ENCODE measurements at regions not wholly inside any gene's neighbourhood (a gene's known extent, or its start where the extent isn't known, plus 50 kb on each side); places are given as distances from the start of the nearest gene placed in this dataset.

DNA sequence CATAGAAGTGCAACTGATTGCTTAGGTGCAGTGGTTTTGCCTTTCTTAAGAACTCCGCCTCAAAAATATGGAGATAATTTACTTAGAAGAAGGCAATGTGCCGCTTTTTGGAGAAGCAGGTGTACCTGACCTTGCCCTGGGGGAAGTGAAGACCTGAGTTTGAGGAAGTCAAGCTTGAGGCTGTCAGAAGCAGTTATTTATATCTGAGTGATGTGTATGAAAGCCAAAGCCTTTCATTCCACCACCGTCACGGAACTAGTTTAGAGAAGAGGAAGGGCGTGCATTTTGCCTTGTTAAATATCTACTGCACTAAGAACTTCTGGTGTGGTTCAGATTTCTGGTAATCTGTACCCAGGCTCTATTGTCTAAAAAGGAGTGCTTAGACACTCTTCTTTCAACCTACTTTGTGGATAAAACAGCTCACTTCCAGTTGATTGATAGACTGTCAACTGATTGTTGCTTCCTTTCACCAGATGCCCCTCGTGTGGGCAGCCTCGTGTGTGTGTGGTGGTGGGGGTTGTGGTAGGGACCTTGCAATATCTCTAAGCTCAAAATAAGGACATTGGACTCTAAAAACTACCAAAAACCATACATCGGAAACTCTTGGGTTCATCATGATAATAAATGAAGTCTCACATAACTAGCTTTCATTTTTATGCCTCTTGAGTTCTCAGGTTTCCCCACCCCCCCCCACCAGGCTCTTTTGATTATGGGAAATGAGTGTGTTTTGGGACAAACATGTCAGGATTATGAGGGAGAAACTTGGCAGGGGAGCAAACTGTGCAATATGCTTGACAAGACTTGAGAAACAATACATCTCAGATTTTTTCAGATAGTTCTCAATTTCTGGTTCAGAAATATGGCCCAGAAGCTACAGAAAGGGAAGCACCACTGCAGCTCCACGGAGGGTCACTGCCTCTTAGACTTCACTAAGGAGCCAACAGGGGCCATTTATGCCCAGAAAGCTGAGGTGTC, 78.6 kb downstream of the ARF6 start:
- no peak for DNase-seq (ENCODE audit: low read depth)

DNA sequence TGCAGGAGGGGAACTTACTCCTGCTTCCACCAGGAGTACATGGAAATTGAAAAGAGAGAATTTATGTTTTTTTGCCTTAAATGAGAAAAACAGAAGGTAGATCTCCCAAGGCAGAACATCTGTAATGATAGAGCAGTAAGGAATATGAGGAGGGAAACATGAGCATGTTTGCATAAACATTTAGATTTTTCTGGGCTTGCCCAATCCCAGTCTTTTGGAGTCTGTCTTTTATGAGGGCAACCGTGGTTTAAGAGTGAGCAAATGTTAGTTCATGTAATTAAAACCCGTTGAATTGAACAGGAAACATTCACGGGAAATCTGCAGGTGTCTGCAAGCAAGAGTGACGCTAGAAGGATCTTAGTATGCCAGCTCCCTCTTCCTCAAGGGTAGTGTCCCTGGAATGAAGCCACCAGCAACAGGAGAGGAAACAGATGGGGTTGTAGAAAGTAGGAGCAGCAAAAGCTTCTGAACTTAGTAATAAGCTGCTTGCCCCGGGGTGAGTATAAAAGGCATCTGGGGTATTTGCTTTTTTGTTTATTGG, 79.3 kb downstream of the ARF6 start:
- peak; percentile 61 for DNase-seq (ENCODE audit: low read depth)

DNA sequence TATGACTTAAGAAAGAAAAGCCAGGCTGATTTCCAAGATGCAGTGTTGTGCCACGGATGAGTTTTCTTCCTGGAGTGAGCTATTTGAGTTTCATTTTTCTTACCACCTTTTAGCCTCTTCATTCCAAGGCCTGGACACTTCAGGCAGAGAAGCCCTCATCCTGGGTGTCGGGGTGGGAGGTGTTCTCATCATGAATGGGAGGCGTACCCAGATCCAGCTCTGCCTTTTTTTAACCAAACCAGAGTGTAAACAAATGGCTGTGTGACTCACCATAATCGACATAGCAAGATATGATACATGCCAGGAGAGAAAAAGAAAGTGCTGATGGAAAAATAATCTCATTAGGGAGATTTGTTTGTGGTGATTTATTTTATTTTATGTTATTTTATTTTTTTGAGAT, 79.9 kb downstream of the ARF6 start:
- peak; percentile 91 for DNase-seq (ENCODE audit: low read depth)

DNA sequence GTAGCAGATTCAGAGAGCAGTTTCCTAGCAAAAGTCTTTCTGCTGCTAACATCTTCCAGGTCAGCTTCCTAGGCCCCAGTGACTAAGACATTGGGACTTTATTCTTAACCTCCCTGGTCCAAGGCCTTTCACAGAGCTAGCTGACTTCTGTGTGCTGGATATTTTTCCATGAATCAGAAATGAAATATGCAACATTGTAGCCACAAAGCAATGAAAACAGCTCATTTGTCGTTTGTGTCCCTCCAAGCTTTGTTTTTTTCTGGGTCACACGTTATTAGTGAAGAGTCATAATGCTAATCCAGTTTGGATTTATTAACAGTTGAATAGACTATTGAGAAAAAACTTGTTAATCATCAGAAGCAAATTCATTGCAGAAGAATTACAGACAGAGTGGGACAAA, 82.4 kb downstream of the ARF6 start:
- DNase-seq (ENCODE audit: low read depth) = peak; percentile 95

DNA sequence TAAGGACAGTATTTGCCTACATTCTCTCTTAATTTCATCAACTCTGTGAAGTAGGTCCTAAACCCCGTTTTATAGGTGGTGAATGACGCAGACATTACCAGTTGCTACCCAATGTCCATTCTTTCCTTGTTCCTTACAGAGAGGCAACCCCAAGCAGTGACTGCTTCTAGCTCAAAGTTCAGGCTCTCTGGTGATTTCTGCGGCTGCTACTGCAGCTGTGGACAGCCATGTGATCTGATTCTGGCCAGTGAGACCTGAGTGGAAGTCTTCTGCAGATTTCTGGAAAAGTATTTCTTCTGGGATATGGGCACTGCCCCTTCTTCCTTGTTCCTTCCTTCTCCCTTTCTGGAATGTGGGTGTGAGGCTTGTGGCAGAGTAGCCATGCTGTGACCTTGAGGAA, 82.9 kb downstream of the ARF6 start:
- DNase-seq (ENCODE audit: low read depth) = peak; percentile 80

DNA sequence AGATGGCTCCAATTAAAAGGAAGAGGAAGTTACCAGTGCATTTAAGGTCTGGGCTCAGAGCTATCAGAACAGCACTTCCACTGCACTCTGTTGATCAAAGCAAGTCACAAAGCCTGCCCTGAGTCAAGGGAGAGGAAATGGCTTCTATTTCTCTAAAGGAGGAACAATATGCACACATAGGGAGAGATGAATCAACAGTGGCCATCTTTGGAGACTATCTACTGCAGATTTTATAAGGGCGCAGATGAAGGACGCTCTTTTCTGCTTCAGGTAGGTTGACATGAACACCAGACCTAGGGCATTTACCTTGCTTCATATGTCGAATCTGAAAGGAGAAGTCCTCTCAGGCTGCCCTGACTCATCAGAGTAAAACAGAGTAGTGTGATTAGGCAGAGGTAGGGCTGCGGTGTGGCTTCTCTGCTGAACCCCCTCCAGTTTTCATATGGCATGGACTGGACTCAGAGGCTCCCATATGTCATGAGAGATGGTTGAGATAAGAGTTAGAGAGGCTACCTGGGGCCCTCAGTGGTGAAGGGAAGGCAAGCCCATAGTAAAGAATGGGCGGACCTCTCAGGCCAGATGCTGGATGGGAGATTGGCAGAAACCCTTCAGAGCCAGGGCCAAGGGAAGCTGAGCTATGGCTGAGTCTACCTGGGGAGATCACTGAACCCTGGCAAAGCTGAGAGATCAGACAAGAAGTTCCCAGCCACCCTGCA, 84.4 kb downstream of the ARF6 start:
- no peak for DNase-seq (ENCODE audit: low read depth)

DNA sequence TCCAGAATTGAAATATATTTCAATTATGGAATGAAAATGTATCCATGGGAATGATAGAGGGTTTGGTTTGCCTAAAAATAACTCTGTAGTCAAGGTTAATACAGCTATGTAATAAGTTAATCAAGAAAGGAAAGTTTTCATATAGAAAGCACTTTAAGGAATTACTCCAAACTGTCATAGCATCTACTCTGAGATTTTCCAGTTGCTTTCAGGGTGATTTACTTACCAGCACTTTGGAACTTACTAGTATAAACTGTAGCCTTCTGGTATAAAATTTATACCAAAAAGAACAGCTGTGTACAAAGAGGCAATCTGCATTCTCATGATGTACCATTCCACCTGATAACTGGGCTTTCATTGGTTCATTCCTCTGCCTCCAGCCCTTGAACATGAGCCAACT, 87.1 kb downstream of the ARF6 start:
- DNase-seq (ENCODE audit: low read depth) = no peak

DNA sequence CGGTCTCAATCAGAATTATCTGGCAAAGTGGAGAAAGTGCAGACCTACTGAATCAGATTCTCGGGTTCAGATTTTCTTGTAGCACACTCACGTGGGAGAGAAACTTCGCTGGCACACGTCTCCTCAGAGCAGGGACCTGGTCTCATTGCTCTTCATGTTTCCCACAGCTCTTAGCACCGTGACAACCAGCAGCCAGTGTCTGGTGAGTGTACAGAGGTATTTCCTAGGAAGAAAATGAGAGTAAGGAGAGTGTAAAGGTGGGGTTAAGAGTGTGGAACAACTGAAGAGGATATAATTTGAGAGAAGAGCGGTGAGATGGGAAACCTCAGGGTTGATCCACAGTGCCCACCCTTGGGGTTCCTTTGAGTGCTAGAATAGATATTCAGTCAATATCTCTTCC, 89.2 kb downstream of the ARF6 start:
- DNase-seq (ENCODE audit: low read depth) = no peak

DNA sequence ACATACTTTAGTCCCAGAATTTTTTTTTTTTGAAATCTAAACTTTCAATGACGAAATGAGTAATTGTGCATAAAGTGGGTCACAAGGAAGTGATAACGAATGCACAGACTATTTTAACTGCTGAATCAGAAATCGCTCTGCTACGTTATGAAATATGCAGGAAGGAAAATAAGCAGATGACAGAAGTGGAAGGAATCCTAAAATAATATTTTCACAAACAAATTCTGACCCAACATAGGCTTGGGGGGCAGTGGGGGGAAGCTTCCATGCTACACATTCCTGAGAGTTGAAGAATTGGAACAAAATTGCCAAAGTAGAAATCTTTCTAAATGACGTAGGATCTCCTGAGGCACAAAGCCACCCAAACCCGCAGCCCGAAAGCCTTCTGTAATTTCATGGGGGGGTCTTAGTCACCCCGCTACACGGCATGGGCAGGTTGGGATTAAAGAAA, 89.6 kb downstream of the ARF6 start:
- DNase-seq (ENCODE audit: low read depth) = peak; percentile 91

DNA sequence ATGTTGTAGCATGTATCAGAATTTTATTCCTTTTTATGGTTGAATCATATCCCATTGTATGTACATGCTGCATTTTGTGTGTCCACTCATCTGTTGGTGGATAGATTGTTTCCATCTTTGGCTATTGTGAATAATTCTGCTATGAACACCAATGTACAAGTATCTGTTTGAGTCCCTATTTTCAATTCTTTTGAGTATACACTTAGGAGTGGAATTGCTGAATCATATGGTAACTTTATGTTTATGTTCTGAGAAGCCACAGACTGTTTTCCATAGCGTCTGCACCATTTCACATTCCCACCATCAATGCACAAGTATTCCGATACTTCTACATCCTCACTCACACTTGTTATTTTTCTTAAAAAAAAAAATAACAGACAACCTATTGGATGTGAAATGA, 91.5 kb downstream of the ARF6 start:
- no peak for DNase-seq (ENCODE audit: low read depth)

DNA sequence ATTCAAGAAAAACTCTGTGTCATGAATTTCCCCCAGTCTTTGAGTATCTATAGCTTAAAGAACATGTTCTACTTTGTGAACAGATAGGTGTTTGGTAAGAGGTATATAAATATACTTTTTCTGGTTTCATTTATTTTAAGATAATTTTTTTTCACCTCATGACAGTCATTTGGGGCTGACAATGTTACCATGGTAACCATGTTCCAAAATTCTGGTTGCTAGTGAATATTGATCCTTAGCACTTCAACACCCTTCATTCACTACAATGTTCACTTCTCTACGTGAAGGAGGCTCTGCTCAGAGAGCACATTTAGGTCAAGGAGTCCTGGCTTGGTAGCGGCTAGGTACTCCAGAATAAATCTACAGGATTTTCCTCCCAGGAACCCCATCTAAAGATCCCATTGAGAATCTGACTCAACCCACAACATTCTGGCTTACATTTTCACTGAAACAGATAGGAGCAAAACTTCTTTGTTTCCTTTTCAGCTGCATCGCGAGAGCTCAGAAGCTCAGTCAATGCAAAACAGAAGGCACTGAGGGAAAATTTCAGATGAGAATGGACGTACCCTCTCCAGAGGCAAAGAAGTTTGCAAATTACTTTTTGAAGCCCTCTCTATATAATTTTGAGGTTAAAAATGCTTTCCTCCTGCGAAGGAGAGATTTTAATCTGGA, 93.6 kb downstream of the ARF6 start:
- DNase-seq (ENCODE audit: low read depth) = no peak

DNA sequence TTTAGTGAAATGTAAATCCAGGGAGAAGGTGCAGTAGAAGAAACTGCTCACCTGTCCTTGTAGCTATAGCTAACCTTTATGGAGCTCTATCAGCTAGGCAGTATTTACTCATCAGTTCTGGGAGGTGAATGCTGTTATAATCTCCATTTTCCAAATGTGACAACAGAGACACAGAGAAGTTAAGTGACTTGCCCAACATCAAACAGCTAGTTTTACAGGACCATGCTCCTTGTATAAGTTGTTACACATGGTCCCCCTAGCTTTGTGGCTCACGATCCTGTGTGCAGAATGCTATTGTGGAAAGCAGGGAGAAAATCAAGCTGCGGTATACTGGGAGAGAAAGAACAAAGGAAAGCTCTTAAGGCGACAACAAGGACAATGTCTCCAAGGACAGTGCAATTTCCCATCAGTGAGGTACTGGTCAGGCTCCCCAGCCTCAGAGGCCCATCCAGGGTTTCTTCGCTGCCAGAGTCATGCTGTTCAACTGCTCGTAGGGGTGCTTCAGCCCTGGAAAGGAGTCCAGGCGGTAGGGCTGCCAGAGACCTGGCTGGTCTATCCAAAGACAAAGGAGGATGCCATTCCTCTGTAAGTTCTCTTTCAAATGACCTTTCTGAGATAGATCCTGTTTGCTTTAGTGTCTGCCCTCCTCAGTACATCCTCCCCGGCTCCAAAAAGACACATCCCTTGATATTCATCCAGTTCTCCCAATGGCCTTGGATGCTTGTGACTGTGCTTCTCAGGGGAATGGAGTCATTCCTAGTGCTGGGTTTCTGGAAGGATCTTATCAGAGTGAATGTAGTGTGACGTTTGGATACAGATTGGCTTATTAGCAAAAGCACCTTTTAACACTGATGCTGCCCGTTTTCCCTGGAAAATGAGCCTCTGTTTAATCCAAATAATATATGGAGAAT, 95.5 kb downstream of the ARF6 start:
- DNase-seq (ENCODE audit: low read depth) = no peak

DNA sequence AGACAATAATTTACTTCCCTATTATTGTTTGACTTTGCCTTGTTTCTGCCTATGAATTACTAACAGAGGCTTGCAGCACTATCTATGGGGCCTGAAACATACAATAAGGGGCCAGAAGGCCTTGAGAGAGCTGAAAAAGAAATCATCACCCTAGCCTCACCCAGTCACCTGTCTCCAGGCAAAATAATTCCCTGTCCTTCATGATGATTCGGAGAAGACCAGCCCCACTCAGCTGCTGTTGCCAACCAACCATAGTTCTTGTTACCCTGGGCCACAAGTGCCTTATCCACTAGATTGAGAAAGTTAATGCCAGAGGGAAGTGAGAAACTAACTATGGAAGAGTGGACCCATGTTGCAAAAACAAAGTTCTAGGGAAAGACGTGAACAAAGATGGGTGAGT, 97.1 kb downstream of the ARF6 start:
- no peak for DNase-seq (ENCODE audit: low read depth)

DNA sequence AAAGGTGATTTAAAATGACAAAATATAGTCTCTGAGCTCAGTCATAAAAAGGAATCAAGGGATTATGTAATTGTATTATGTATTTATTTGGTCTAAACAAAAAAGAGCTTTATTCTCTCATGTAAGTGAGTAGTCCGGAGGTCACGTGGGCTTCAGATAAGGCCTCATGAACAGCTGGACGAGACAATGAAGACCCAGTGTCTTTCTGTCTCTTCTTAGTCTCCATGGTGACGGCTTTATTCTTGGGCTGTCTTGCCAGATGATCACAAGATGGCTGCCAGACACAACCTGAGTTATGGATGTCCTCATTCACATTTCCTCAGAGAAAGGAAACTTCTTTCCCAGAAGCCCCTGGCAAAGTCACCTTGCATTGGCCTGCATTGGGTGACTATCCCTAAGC, 98.6 kb downstream of the ARF6 start:
- no peak for DNase-seq (ENCODE audit: low read depth)

DNA sequence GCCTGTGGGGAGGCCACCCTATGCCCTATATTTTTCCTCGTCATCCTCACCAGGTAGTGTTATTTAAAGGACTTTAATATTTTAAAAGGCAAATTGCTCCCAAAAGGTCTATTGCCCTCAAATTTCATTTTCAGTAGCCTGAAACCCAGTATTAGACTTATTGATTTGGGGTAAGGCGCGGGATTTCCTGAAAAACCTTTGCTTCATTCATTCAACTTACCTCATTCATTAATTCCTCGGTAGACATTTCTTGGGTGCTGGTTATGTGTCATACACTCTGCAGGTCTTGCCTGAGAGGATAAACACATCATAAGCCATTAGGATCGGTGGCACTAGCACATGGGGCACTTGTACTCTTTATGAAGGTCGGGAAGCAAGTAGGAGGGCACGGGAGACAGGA, 99.2 kb downstream of the ARF6 start:
- DNase-seq (ENCODE audit: low read depth) = no peak

DNA sequence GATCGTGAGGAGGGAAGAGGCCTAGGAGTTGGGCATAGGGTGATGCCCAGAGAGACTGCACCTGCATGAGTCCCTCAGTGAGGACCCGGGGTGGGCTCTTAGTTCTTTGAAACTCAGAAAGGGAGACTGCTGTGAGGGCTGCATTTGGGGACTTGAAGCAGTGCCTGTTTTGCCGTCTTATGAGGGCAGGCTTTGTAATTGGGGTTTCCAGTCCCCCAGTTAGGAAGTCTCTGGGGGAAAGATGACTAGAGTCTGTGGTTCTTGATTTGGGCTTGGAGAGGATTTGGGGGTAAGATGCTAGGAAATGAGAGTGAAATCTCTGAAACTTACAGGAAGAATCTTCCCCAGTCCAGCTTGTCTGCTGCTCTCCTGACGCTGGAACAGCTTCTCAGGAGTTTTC, 99.6 kb downstream of the ARF6 start:
- no peak for DNase-seq (ENCODE audit: low read depth)

DNA sequence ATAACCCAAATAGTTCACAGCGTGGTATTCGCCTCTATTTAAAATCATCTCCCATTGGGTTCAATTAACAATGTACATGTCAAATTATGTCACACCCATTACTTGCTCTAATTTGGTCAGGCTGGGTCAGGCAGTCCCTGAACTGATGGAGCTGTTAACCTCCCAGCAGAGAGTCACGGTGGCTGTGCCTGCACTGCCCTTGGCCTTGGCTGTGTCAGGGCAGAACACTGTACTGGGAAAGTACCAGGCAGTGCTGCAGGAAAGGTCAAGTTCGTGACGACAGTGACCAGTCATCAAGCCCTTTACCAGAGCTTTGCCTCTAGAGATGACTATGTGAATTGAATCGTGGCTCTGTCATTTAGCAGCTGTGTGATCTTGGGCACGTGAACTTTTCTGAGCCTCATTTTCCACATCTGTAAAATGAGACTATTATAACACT, 100.0 kb downstream of the ARF6 start:
- DNase-seq (ENCODE audit: low read depth) = peak; percentile 85

DNA sequence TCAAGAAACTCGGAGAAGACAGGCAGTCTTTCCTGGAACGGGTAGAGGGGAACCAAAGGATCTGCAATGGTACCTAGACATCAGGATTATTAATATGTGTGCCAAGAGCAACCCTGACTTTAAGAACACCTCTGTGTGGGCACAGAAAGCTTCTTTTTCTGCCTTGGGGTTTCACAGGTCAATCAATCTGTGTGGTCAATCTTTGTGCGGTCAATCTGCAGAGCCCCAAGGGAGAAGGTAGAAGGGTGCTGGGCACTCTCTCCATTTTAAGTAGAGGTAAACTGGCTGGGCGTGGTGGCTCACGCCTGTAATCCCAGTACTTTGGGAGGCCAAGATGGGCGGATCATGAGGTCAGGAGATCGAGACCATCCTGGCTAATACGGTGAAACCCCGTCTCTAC, 100.7 kb downstream of the ARF6 start:
- DNase-seq (ENCODE audit: low read depth) = no peak

DNA sequence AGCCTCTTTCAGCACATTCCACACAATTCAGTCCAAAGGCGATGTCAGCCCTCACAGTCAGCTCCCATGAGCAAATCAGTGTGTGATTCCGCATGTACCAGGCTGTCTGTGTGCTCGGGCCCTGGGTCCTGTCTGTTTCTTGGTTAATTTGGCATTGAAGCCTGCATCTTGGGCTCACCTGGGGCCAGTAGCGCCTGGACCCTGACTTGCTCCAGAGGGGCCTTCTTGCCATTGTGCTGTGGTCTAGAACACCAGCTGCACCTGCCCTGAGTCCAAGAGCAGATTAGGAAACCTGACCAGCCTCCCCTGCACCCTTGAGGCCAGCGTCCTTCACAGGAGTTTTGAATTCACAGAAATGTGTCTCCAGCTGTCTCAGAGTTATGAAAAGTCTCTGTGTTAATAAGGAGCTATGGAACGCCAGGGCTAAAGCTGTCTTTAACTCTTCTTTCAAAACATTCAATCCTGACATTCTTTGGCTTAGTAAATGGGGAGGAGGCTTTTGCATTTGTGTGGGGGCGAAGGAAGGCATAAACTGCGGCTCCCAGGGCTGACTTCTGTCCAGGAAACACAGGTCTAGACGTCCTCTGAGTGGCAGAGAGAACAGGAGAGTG, 102.2 kb downstream of the ARF6 start:
- no peak for DNase-seq (ENCODE audit: low read depth)

DNA sequence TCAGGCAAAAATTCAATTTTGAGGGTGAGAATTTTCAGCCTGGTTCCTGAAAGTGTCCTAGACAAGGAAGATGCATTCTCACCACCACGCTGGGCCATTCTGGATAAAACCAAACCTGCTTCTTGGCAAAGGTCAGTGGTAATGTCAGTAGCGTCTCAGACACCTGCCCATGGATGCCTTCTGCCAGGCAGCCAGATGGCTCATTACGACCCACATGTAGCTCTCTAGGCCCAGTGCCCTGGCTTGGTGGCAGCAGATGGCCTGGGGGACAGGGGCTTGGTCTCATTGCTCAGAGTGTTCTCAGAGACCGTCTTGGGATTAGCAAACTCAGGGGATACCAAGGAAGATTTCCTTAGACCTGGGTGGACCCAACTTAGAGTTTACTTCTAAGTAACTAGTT, 105.1 kb downstream of the ARF6 start:
- DNase-seq (ENCODE audit: low read depth) = no peak

Data from LHCN-M2 (cell line).